Omental fat pad (tissue), 3 donors: ENCODE measurements at regions not wholly inside any gene's neighbourhood (a gene's known extent, or its start where the extent isn't known, plus 50 kb on each side); places are given as distances from the start of the nearest gene placed in this dataset.
"Not testable (repeated sequence)": the region's sequence is repeated elsewhere in the genome, so short reads cannot be mapped to it uniquely, and the experiment has no call there.

Source experiments
- ATAC-seq: fragments of 150-250 bp; one replicate; pipeline ENCODE4 v1.9.1; 2016; ENCODE audit warnings: mild to moderate bottlenecking, moderate library complexity; ENCODE audit not compliant: low FRiP score
- DNase-seq: peaks from one replicate; pipeline ENCODE4 v3.0.0-alpha.2; 2019; ENCODE audit warnings: low spot score
- TF ChIP-seq, protein P1 (sequence below), 3 donors: fragments of 450-650 bp; IDR thresholded peaks; one replicate each; pipeline ENCODE4 v1.5.1; 2016 to 2017; ENCODE audit warnings: antibody characterized with exemption in 3 of 3, mild to moderate bottlenecking in 3 of 3, moderate library complexity in 2 of 3

- ATAC-seq (no peak), DNase-seq (no peak)
- TF ChIP-seq, protein P1, sequence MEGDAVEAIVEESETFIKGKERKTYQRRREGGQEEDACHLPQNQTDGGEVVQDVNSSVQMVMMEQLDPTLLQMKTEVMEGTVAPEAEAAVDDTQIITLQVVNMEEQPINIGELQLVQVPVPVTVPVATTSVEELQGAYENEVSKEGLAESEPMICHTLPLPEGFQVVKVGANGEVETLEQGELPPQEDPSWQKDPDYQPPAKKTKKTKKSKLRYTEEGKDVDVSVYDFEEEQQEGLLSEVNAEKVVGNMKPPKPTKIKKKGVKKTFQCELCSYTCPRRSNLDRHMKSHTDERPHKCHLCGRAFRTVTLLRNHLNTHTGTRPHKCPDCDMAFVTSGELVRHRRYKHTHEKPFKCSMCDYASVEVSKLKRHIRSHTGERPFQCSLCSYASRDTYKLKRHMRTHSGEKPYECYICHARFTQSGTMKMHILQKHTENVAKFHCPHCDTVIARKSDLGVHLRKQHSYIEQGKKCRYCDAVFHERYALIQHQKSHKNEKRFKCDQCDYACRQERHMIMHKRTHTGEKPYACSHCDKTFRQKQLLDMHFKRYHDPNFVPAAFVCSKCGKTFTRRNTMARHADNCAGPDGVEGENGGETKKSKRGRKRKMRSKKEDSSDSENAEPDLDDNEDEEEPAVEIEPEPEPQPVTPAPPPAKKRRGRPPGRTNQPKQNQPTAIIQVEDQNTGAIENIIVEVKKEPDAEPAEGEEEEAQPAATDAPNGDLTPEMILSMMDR (IDR thresholded peaks at IDR 0.05): no peak
Observed at GRCh38 chr1:118298397-118298796, 113.4 kb upstream of the SPAG17 start.

DNA sequence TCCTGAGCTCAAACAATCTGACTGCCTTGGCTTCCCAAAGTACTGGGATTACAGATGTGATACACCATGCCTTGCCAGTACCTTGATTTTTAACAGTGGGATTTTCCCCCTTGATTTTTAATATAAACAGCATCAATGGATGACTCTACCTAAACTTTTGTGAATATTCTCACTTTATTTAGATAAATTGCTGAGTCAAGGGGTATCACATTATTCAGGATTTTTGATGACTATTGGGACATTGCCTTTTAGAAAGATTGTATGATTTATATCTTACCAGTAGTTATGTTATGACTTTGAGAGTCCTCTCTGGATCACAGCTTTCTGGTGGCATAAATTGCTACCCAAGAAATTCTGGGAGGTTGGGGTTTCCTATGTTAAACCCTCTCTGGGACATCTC is 112.5 kb upstream of the SPAG17 start:
- ATAC-seq (no peak), DNase-seq (no peak)
- TF ChIP-seq, protein P1 (IDR thresholded peaks at IDR 0.05): no peak

GRCh38 chr1:118294875-118295642 is 110.0 kb upstream of the SPAG17 start:
- DNase-seq (no peak), ATAC-seq (no peak)
- TF ChIP-seq, protein P1 (IDR thresholded peaks at IDR 0.05): no peak

- ATAC-seq (no peak), DNase-seq (no peak)
- TF ChIP-seq, protein P1 (IDR thresholded peaks at IDR 0.05): no peak
Observed at GRCh38 chr1:118291661-118292060, 106.6 kb upstream of the SPAG17 start.

DNA sequence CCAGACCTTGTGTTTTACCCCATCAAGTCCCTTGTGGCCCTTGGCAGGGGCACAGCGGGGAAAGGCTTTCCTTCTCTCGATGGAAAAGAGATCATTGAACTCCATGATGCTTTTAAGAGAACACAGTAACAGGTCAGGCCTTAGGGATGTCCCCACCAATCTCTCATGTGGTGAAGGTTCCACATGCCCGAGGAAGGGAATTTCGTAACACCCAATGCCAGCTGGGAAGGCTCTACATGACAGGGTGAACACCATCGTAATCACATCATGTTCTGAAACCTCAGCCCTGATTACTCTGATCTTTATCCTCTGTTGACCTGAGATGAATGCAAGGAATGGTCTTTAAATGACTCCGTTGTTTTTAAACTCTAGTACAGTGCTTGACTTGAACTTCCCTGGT is 105.5 kb upstream of the SPAG17 start:
- TF ChIP-seq, protein P1 (IDR thresholded peaks at IDR 0.05): no peak
- ATAC-seq: no peak
- no peak for DNase-seq

DNA sequence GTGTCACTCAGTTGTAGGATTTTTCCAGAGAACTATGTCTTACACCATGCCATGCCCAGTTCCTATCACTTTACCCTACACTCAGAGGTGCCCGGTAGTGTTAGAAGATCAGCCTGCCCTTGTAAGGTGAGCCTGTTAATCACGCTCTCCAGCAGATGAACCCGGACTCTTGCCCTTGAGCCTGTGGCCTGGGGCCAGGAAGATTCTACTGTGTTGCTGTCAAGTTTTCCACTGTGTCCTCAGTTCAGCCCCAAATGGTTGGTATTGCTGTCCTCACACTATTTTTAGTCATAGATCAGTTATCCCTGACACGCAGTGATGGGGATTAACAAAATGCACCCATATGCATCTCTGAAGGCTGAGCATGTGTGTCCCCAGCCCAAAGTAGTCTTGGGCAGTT is 105.0 kb upstream of the SPAG17 start:
- no peak for ATAC-seq
- TF ChIP-seq, protein P1 (IDR thresholded peaks at IDR 0.05): no peak

DNA sequence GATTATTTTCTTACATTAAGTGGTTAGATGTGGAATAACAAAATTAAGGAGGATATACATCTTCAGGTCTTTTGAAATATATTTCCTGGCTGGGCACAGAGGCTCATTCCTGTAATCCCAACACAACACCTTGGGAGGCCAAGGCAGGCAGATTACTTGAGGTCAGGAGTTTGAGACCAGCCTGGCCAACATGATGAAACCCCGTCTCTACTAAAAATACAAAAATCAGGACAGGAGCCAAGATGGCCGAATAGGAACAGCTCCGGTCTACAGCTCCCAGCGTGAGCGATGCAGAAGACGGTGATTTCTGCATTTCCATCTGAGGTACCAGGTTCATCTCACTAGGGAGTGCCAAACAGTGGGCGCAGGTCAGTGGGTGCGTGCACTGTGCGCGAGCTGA is 95.6 kb upstream of the SPAG17 start:
- DNase-seq, ATAC-seq: not testable (repeated sequence)

More for the DNA sequence above, 105.0 kb upstream of the SPAG17 start:
- no peak for DNase-seq
